ENCODE measurements at regions not wholly inside any gene's neighbourhood (a gene's known extent, or its start where the extent isn't known, plus 50 kb on each side); places are given as distances from the start of the nearest gene placed in this dataset.
"Not testable (repeated sequence)": the region's sequence is repeated elsewhere in the genome, so short reads cannot be mapped to it uniquely, and the experiment has no call there.

- DNase-seq (ENCODE audit: low read depth in 2 of 2): no peak
These were observed 290.9 kb upstream of the STXBP6 start for GRCh38 chr14:25340882-25341281.

- DNase-seq (ENCODE audit: low read depth in 2 of 2): no peak
These were observed 272.8 kb upstream of the STXBP6 start for GRCh38 chr14:25322784-25323183.

GRCh38 chr14:25316007-25316406 is 266.1 kb upstream of the STXBP6 start:
- not testable (repeated sequence) for DNase-seq (ENCODE audit: low read depth in 2 of 2)

- DNase-seq (ENCODE audit: low read depth in 2 of 2): no peak
These were observed 258.3 kb upstream of the STXBP6 start for GRCh38 chr14:25308244-25308643.

DNA sequence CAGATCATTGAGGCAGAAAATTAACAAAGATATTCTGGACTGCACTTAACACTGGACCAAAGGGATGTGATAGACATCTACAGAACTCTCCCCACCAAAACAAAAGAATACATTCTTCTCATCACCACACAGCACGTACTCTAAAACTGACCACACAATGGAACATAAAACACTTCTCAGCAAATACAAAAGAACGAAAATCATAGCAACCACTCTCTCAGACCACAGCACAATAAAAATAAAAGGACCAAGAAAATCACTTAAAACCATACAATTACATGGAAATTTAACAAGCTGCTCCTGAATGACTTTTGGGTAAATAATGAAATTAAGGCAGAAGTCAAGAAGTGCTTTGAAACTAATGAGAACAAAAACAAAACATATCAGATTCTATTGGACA is 254.0 kb upstream of the STXBP6 start:
- DNase-seq (ENCODE audit: low read depth in 2 of 2): no peak

- no peak for DNase-seq (ENCODE audit: low read depth in 2 of 2)
These were observed 248.3 kb upstream of the STXBP6 start for GRCh38 chr14:25298238-25298637.

- DNase-seq (ENCODE audit: low read depth in 2 of 2): not testable (repeated sequence)
These were observed 240.2 kb upstream of the STXBP6 start for GRCh38 chr14:25290154-25290553.

- DNase-seq (ENCODE audit: low read depth in 2 of 2): no peak
These were observed 224.6 kb upstream of the STXBP6 start for GRCh38 chr14:25274529-25274928.

- no peak for DNase-seq (ENCODE audit: low read depth in 2 of 2)
These were observed 217.2 kb upstream of the STXBP6 start for GRCh38 chr14:25267186-25267585.

GRCh38 chr14:25259470-25259869 is 209.5 kb upstream of the STXBP6 start:
- no peak for DNase-seq (ENCODE audit: low read depth in 2 of 2)

- DNase-seq (ENCODE audit: low read depth in 2 of 2): no peak
These were observed 202.8 kb upstream of the STXBP6 start for GRCh38 chr14:25252793-25253192.

- no peak for DNase-seq (ENCODE audit: low read depth in 2 of 2)
These were observed 200.6 kb upstream of the STXBP6 start for GRCh38 chr14:25250516-25250915.

DNA sequence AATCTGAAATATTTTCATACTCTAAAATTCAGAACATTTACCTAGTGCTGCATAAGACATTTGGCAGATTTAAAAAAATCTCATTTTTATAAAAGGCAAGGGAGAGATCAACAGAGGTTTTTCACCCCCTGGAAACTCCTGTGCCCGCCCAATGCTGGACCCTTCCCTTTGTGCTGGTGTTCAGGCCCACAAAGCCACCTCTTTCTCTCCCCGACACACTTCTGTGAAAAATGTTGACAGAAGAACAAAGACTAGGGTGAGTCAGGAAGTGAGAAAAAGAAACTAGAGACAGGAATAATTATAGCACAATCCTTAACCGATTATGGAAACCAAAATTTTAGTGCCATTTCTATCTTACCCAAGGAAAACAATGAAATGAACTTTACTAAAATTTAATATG is 197.7 kb upstream of the STXBP6 start:
- DNase-seq (ENCODE audit: low read depth in 2 of 2): no peak

DNA sequence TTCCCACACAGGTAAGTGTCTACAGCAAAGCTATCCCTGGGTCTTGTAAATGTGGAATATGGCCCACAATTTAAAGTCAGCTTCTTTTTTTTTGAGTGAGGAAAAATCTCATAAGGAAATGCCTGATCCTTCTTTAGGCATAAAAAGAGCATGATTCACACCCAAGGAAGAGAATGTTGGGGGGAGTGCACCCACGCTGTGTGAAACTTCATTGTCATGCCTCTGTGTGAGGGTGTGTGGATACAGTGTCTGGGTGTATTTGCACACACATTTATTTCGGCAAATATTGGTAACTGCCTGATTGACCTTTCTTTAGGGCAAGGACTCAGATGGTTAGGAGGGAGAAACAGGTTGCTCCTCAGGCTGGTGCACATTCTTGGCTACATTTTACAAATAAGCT is 196.8 kb upstream of the STXBP6 start:
- DNase-seq (ENCODE audit: low read depth in 2 of 2): no peak

GRCh38 chr14:25239170-25239569 is 189.2 kb upstream of the STXBP6 start:
- no peak for DNase-seq (ENCODE audit: low read depth in 2 of 2)

DNA sequence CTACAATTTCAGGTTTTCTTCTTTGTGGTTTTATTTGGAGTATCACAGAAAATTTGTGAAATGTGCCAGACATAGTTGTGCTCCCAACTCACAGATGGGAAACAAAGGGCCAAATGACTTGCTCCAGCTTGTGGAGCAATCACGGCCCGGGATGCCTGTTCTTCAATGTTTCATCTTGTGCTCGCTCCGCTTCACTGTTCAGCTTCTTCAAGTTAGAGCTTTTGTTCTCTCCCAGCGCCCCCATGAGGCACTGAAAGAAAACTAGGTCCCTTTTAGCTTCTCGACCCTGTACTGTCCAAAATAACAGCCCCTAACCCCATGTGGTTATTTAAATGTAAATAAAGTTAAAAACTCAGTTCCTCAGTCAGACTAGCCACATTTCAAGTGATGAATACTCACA is 187.9 kb upstream of the STXBP6 start:
- DNase-seq (ENCODE audit: low read depth in 2 of 2): no peak

GRCh38 chr14:25233613-25234012 is 183.7 kb upstream of the STXBP6 start:
- DNase-seq (ENCODE audit: low read depth in 2 of 2): no peak

DNA sequence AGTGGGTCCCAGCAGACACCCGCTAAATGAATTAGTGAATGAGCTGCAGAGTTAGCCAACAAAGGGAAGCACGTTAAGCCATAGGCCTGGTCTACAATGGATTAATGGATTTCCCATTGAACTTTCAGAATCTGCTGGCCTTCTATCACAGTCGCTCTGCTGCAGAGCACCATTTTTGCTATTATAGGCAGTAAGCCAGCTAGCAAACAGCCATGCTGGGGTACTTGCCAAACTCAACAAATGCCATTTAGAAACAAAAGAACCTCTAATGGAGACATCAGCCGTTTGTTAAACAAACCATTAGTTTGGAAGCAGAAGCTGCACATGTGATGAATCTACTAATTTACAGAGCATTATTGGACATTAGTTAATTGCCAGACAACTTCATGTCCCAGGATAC is 181.1 kb upstream of the STXBP6 start:
- no peak for DNase-seq (ENCODE audit: low read depth in 2 of 2)

DNA sequence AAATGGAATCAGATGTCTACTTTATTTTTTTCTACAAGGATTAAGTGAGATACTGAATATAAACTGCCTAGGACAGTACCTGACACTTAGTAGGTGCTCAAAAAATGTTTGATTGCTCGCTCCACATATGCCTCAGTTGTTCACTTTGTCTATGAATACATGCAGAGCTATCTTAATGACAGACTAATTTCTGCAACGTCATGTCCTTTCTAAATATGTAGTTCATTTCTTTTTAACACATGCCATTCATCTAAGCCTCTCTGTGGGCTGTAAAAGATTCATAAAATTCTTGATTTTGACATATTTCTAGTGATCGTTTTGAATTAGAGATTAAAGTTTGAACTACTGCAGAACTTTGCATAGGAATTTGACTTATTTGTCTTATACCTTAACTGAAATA is 176.3 kb upstream of the STXBP6 start:
- DNase-seq (ENCODE audit: low read depth in 2 of 2): no peak

- DNase-seq (ENCODE audit: low read depth in 2 of 2): no peak
These were observed 172.3 kb upstream of the STXBP6 start for GRCh38 chr14:25222256-25222655.

GRCh38 chr14:25220514-25220913 is 170.6 kb upstream of the STXBP6 start:
- no peak for DNase-seq (ENCODE audit: low read depth in 2 of 2)

DNA sequence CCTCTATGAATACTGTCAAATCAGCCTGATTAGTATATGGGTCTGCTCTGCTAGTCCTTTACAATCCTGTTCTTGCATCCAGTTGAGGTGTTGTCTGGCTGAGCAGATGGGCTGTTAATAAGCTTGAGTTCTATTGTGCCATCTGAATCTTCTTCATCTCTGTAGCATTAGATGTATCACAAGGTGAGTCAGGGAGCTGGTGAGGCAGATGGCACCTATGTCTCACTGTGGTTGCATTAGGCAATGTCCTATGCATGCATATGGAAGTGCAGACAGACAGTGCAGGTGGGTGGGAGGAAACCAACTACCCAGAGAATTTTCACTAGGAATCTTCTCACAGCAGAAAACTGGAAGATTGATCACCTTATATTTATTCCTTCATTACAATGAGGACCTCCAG is 165.7 kb upstream of the STXBP6 start:
- DNase-seq (ENCODE audit: low read depth in 2 of 2): no peak

DNA sequence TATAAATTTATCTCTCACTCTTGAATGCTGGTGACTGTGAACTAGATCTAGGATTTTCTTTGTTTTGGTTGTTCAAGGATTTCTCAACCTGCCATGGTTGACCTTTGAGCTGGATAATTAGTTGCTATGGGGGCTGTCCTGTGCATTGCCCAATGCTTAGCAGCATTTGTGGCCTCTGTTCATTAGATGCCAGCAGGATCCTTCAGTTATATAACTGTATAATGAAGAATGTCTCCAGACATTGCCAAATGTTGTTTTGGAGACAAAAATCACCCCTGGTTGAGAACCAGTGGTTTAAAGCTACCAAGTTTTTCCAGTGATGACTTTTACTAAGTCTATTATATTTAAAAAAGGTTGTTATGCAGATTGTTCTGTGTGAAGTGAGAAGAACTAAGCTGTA is 147.9 kb upstream of the STXBP6 start:
- DNase-seq (ENCODE audit: low read depth in 2 of 2): no peak

- DNase-seq (ENCODE audit: low read depth in 2 of 2): no peak
These were observed 130.3 kb upstream of the STXBP6 start for GRCh38 chr14:25180221-25180620.

DNA sequence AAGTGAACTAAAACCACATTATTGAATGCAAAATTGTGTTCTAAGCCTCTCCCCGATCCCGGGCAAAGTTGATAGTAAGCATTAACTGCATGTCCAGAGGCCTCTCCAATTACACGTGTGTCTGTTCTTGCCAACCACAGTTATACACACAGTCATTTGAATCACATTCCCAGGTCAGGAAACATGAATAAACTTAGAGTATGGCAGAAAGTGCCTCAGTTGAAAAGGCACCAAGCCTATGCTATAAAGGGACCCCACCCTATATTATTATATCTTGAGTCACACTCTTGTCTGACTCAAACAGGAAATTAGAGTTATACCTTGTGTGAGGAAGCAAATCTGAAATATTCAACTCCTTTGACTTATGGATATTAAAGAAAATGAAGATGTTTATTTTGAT is 128.3 kb upstream of the STXBP6 start:
- DNase-seq (ENCODE audit: low read depth in 2 of 2): no peak
